H9 (cell line): ENCODE measurements at regions not wholly inside any gene's neighbourhood (a gene's known extent, or its start where the extent isn't known, plus 50 kb on each side); places are given as distances from the start of the nearest gene placed in this dataset.

Experiments
- DNase-seq: peaks from one replicate; pipeline ENCODE4 v3.0.0-alpha.2; 2017
- H2AFZ ChIP-seq: one replicate; pipeline ENCODE4 v1.6.1; 2013; ENCODE audit warnings: mild to moderate bottlenecking, low read length, control low read depth, moderate library complexity
- H2AK5ac ChIP-seq: 2 replicates; pipeline ENCODE4 v1.6.1; 2013; ENCODE audit warnings: low read length, control low read depth, mixed read lengths; ENCODE audit not compliant: insufficient read length
- H2BK120ac ChIP-seq: one replicate; pipeline ENCODE4 v1.6.1; 2013; ENCODE audit warnings: low read depth, mild to moderate bottlenecking, low read length, control low read depth, inconsistent platforms; ENCODE audit not compliant: poor library complexity, severe bottlenecking
- H2BK12ac ChIP-seq: 2 replicates; pipeline ENCODE4 v1.6.1; 2013; ENCODE audit warnings: low read length, control low read depth, mixed read lengths, low read depth; ENCODE audit not compliant: insufficient read length
- H2BK15ac ChIP-seq: 2 replicates; pipeline ENCODE4 v1.6.1; 2013; ENCODE audit warnings: low read depth, low read length, control low read depth
- H2BK20ac ChIP-seq: one replicate; pipeline ENCODE4 v1.6.1; 2013; ENCODE audit warnings: low read depth, mild to moderate bottlenecking, low read length, control low read depth, inconsistent platforms; ENCODE audit not compliant: poor library complexity, severe bottlenecking
- H2BK5ac ChIP-seq: 2 replicates; pipeline ENCODE4 v1.6.1; 2013; ENCODE audit warnings: low read length, control low read depth, mixed read lengths; ENCODE audit not compliant: insufficient read length
- H3K14ac ChIP-seq: 2 replicates; pipeline ENCODE4 v1.6.1; 2013; ENCODE audit warnings: low read length, control low read depth; ENCODE audit not compliant: insufficient read depth
- H3K18ac ChIP-seq: 2 replicates; pipeline ENCODE4 v1.6.1; 2013; ENCODE audit warnings: low read depth, mild to moderate bottlenecking, mixed read lengths, low read length, control low read depth; ENCODE audit not compliant: insufficient read length
- H3K23ac ChIP-seq: 2 replicates; pipeline ENCODE4 v1.6.1; 2013; ENCODE audit warnings: low read length, control low read depth, mixed read lengths, low read depth; ENCODE audit not compliant: insufficient read length
- H3K23me2 ChIP-seq: 2 replicates; pipeline ENCODE4 v1.6.1; 2013; ENCODE audit warnings: low read depth, mild to moderate bottlenecking, mixed read lengths, low read length, control low read depth; ENCODE audit not compliant: insufficient read length, poor library complexity, severe bottlenecking
- H3K27ac ChIP-seq: 2 replicates; pipeline ENCODE4 v1.5.1; 2013; ENCODE audit warnings: low read length, control low read depth, mixed read lengths, low read depth; ENCODE audit not compliant: insufficient read length
- H3K27me3 ChIP-seq: 2 replicates; pipeline ENCODE4 v1.6.1; 2013; ENCODE audit warnings: low read length, control low read depth, inconsistent platforms; ENCODE audit not compliant: insufficient read depth
- H3K4ac ChIP-seq: 2 replicates; pipeline ENCODE4 v1.6.1; 2013; ENCODE audit warnings: low read depth, mild to moderate bottlenecking, control low read depth, inconsistent platforms, low read length, moderate library complexity
- H3K4me1 ChIP-seq: 2 replicates; pipeline ENCODE4 v1.6.1; 2013; ENCODE audit warnings: low read length, control low read depth, inconsistent platforms; ENCODE audit not compliant: insufficient read depth
- H3K4me2 ChIP-seq: 2 replicates; pipeline ENCODE4 v1.6.1; 2013; ENCODE audit warnings: low read length, control low read depth, mixed read lengths; ENCODE audit not compliant: insufficient read length, insufficient read depth
- H3K56ac ChIP-seq: 2 replicates; pipeline ENCODE4 v1.6.1; 2013; ENCODE audit warnings: low read depth, mild to moderate bottlenecking, mixed read lengths, low read length, control low read depth; ENCODE audit not compliant: insufficient read length
- H3K79me1 ChIP-seq: 2 replicates; pipeline ENCODE4 v1.6.1; 2013; ENCODE audit warnings: low read depth, mild to moderate bottlenecking, moderate library complexity, low read length, control low read depth, inconsistent platforms; ENCODE audit not compliant: insufficient read depth, poor library complexity, severe bottlenecking
- H3K79me2 ChIP-seq: 2 replicates; pipeline ENCODE4 v1.6.1; 2013; ENCODE audit warnings: low read length, control low read depth, inconsistent platforms; ENCODE audit not compliant: insufficient read depth
- H3K9ac ChIP-seq: 2 replicates; pipeline ENCODE4 v1.6.1; 2013; ENCODE audit warnings: low read length, control low read depth, mixed read lengths; ENCODE audit not compliant: insufficient read length; ENCODE audit errors: extremely low read depth
- H3K9me3 ChIP-seq: one replicate; pipeline ENCODE4 v1.6.1; 2013; ENCODE audit warnings: low read depth, low read length, inconsistent platforms; ENCODE audit not compliant: control insufficient read depth
- H3T11ph ChIP-seq: one replicate; pipeline ENCODE4 v1.6.1; 2013; ENCODE audit warnings: mild to moderate bottlenecking, low read length, control low read depth, inconsistent platforms
- H4K20me1 ChIP-seq: one replicate; pipeline ENCODE4 v1.6.1; 2013; ENCODE audit not compliant: control insufficient read depth, insufficient read length, insufficient read depth
- H4K5ac ChIP-seq: 2 replicates; pipeline ENCODE4 v1.6.1; 2013; ENCODE audit warnings: low read depth, mild to moderate bottlenecking, mixed read lengths, low read length, control low read depth; ENCODE audit not compliant: insufficient read length
- H4K8ac ChIP-seq: replicated peaks from 2 replicates; pipeline ENCODE4 v1.6.1; 2013; ENCODE audit warnings: low read length, control low read depth, mixed read lengths, low read depth; ENCODE audit not compliant: insufficient read length
- H4K91ac ChIP-seq: 2 replicates; pipeline ENCODE4 v1.6.1; 2013; ENCODE audit warnings: low read depth, mild to moderate bottlenecking, moderate library complexity, mixed read lengths, low read length, control low read depth; ENCODE audit not compliant: insufficient read length
- H3K27ac Mint-ChIP-seq, 3 experiments: 2 replicates in 2 of 3; 3 replicates in 1 of 3; pipeline ENCODE4 v1.8.0; 2020 to 2021; ENCODE audit warnings: mixed read lengths in 3 of 3, mild to moderate bottlenecking in 1 of 3, moderate library complexity in 1 of 3
- H3K27me3 Mint-ChIP-seq: 2 replicates; pipeline ENCODE4 v1.8.0; 2021; ENCODE audit warnings: low read depth, mild to moderate bottlenecking, moderate library complexity, mixed read lengths
- H3K36me3 Mint-ChIP-seq, 3 experiments: 2 replicates in 2 of 3; 3 replicates in 1 of 3; pipeline ENCODE4 v1.8.0; 2020 to 2021; ENCODE audit warnings: low read depth in 3 of 3, mixed read lengths in 3 of 3; ENCODE audit not compliant: insufficient read depth in 1 of 3
- H3K4me1 Mint-ChIP-seq, 2 experiments: 2 replicates each; pipeline ENCODE4 v1.8.0; 2020; ENCODE audit warnings: mixed read lengths in 2 of 2
- H3K4me3 Mint-ChIP-seq, 2 experiments: 2 replicates in 1 of 2; 3 replicates in 1 of 2; pipeline ENCODE4 v1.8.0; 2020 to 2021; ENCODE audit warnings: mild to moderate bottlenecking in 2 of 2, mixed read lengths in 2 of 2, moderate library complexity in 1 of 2
- H3K9me3 Mint-ChIP-seq, 2 experiments: 2 replicates in 1 of 2; 3 replicates in 1 of 2; pipeline ENCODE4 v1.8.0; 2020; ENCODE audit warnings: mild to moderate bottlenecking in 2 of 2, mixed read lengths in 2 of 2, moderate library complexity in 1 of 2
- CTCF ChIP-seq: fragments of 200-600 bp; sonication (generic); conservative IDR thresholded peaks from 3 replicates; pipeline ENCODE4 v1.8.0; 2021; ENCODE audit warnings: antibody characterized with exemption, mild to moderate bottlenecking
- WGBS: extraction: QIAGEN DNeasy Blood & Tissue Kit; methylation state at CpG from one replicate; pipeline ENCODE4 v1.1.7; 2013; ENCODE audit warnings: missing lambda C conversion rate, low lambda C conversion rate, mixed read lengths; ENCODE audit not compliant: insufficient read length; ENCODE audit errors: extremely low coverage; 5-methylcytosine and 5-hydroxymethylcytosine counted together

GRCh38 chr17:14926073-14926472 is 339.1 kb downstream of the PMP22 start:
- Histone ChIP-seq H3K79me1 (no peaks in the 10 kb centered on the region), H2BK120ac (no peak overlapping the region), H2BK20ac (no peak overlapping the region), H3K27me3 (no peaks in the 10 kb centered on the region), H2BK5ac (no peak overlapping the region), H4K20me1 (no peaks in the 10 kb centered on the region), H3K79me2 (no peaks in the 10 kb centered on the region), H3K4me2 (no peak overlapping the region), H3K9ac (no peak overlapping the region), H3K4ac (no peak overlapping the region), H4K8ac (no peak overlapping the region), H3K23me2 (no peaks in the 10 kb centered on the region), H3T11ph (no peak overlapping the region), H2AFZ (no peak overlapping the region), H2BK15ac (no peak overlapping the region), H3K56ac (no peak overlapping the region), H3K4me1 (no peaks in the 10 kb centered on the region), H2AK5ac (no peak overlapping the region), H3K9me3 (no peaks in the 10 kb centered on the region), H3K27ac (no peak overlapping the region), H3K14ac (no peak overlapping the region), H3K23ac (no peak overlapping the region), H4K5ac (no peak overlapping the region), H4K91ac (no peak overlapping the region), H3K18ac (no peak overlapping the region), H2BK12ac (no peak overlapping the region)
- Mint-ChIP-seq H3K4me3 (no peak overlapping the region), H3K4me1 (peaks cover 0 to 4% of the 10 kb centered on the region in 2 experiments; a peak in 2 of 4 replicates), H3K27me3 (no peaks in the 10 kb centered on the region), H3K36me3 (peaks cover 3 to 11% (median 6%) of the 10 kb centered on the region in 3 experiments; a peak in 5 of 7 replicates), H3K27ac (no peak overlapping the region), H3K9me3 (peaks cover 5 to 7% of the 10 kb centered on the region in 2 experiments; a peak in 4 of 5 replicates)
- TF ChIP-seq CTCF = no peak
- DNase-seq = no peak
- WGBS = no CpG with 5 or more reads among the region's 8 CpGs
